GM12874 (cell line): ENCODE measurements at regions not wholly inside any gene's neighbourhood (a gene's known extent, or its start where the extent isn't known, plus 50 kb on each side); places are given as distances from the start of the nearest gene placed in this dataset.

ENCODE experiments used
- CTCF ChIP-seq: IDR thresholded peaks from 2 replicates; pipeline ENCODE4 v1.5.1; 2011; ENCODE audit warnings: low read depth, mild to moderate bottlenecking, control low read depth, low read length, moderate library complexity; ENCODE audit not compliant: insufficient read depth

DNA sequence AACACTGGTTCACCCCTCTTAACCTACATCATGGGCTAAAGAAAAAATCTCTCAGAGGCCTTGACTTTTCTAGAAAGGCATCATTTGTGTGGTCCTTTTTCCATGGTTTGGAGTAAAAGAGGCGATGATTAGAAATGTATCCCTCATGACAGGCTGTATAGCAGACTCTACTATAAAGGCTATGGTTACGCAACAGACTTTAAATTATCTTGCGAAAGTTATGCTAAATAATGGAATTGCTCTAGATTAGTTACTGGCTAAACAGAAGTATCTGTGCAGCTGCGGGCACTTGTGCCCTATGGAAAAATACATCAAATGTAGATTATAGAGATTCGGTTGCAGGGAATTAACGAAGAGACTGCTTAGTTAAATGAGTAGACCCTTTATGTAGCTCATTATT, 101.6 kb downstream of the TMEM47 start:
- TF ChIP-seq CTCF = no peak

DNA sequence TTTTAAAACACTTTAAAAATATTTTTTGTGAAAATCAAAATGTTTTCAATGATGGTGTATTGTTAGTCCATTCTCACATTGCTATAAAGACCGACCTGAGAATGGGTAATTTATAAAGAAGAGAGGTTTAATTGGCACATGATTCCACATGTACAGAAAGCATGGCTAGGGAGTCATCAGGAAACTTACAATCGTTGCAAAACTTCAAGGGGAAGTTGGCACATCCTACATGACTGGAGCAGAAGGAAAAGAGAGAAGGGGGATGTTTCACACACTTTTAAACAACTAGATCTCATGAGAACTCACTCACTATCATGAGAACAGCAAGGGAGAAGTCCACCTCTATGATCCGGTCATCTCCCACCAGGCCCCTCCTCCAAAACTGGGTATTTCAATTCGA, 110.7 kb downstream of the TMEM47 start:
- TF ChIP-seq CTCF = no peak

DNA sequence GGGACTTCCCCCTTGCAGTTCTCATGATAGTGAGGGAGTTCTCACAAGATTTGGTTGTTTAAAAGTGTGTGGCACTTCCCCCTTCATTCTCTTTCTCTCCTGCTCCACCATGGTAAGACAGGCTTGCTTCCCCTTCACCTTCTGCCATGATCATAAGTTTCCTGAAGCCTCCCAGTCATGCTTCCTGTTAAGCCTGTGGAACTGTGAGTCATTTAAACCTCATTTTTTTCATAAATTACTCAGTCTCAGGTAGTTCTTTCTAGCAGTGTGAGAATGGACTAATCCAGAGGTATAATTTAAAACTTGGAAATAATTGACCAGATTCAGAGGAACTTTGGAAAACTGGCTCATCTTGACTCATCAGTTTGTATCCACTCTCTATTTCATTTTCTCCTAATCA, 129.0 kb downstream of the TMEM47 start:
- no peak for TF ChIP-seq CTCF

- TF ChIP-seq CTCF = no peak
These were observed 135.5 kb downstream of the TMEM47 start for GRCh38 chrX:34521563-34521962.

- no peak for TF ChIP-seq CTCF
These were observed 147.7 kb downstream of the TMEM47 start for GRCh38 chrX:34509394-34509793.

- no peak for TF ChIP-seq CTCF
These were observed 154.0 kb downstream of the TMEM47 start for GRCh38 chrX:34503119-34503518.

- no peak for TF ChIP-seq CTCF
These were observed 164.0 kb downstream of the TMEM47 start for GRCh38 chrX:34493086-34493485.

DNA sequence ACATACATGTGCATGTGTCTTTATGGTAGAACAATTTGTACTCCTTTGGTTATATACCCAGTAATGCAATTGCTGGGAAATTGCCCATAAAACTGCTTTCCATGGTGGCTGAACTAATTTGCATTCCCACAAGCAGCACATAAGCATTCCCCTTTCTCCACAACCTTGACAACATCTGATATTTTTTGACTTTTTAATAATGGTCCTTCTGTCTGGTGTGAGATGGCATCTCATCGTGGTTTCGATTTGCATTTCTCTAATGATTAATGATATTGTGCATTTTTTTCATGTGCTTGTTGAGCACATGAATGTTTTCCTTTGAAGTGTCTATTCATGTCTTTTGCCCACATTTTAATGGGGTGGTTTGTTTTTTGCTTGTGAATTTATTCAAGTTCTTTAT, 166.0 kb downstream of the TMEM47 start:
- TF ChIP-seq CTCF = no peak
